ENCODE measurements at regions not wholly inside any gene's neighbourhood (a gene's known extent, or its start where the extent isn't known, plus 50 kb on each side); places are given as distances from the start of the nearest gene placed in this dataset.

- no peak overlapping the region for H2AFZ ChIP-seq (ENCODE audit: low read length)
- ATAC-seq (no peak), DNase-seq (ENCODE audit: low spot score) (no peak), FAIRE-seq (no peak)
- H3K36me3 ChIP-seq (replicated peaks in 1 of 2; ENCODE audit: control insufficient read depth in 1 of 2, insufficient read depth in 2 of 2, low read length in 2 of 2), result no peaks in the 10 kb centered on the region
- H4K20me1 ChIP-seq (ENCODE audit: insufficient read depth, low read length), result no peaks in the 10 kb centered on the region
- H3K27me3 ChIP-seq (ENCODE audit: control insufficient read depth in 1 of 2, insufficient read depth in 2 of 2, low read length in 2 of 2), result no peaks in the 10 kb centered on the region
- in situ Hi-C loops (cut with HindIII; ENCODE audit: extremely low pct_ligation_motif_present, low pct_unique_long_range_greater_than_20kb), result no loop called here
- no peak overlapping the region for H3K4me2 ChIP-seq (ENCODE audit: low read depth, low read length)
- no TSS peak for BruUV-seq (replicated peaks)
- TF ChIP-seq ATRX (CRISPR knock-in tag; IDR thresholded peaks at IDR 0.05; ENCODE audit: borderline replicate concordance) (no peak), ZNF766 (CRISPR knock-in tag; IDR thresholded peaks at IDR 0.05; ENCODE audit: borderline replicate concordance) (no peak), KLF16 (CRISPR knock-in tag; IDR thresholded peaks at IDR 0.05) (no peak), PREB (CRISPR knock-in tag; IDR thresholded peaks at IDR 0.05) (no peak), ZNF383 (CRISPR knock-in tag; IDR thresholded peaks at IDR 0.05; ENCODE audit: borderline replicate concordance) (no peak), BHLHE40 (IDR thresholded peaks at IDR 0.05; ENCODE audit: low read length) (no peak), HOXD1 (CRISPR knock-in tag; IDR thresholded peaks at IDR 0.05) (no peak), EP300 (IDR thresholded peaks at IDR 0.05; ENCODE audit: low read depth in 2 of 2, low read length in 2 of 2) (no peak), EP300 (CRISPR knock-in tag; IDR thresholded peaks at IDR 0.05; ENCODE audit: borderline replicate concordance) (no peak), ZUFSP (CRISPR knock-in tag; IDR thresholded peaks at IDR 0.05; ENCODE audit: borderline replicate concordance) (no peak), CBX1 (IDR thresholded peaks at IDR 0.05; ENCODE audit: low read depth) (no peak)
- intact Hi-C loops (cut with micrococcal nuclease; ENCODE audit: unreplicated experiment), result no loop called here
- no peaks in the 10 kb centered on the region for H3K4me1 ChIP-seq (ENCODE audit: insufficient read depth, low read length)
- H3K27ac ChIP-seq (ENCODE audit: extremely low read length, insufficient read depth, low read length), result no peak overlapping the region
- peaks cover 47% of the 10 kb centered on the region for H3K9me3 ChIP-seq (ENCODE audit: low read length)
- CTCF ChIA-PET (ENCODE audit: low intra/inter-chr PET ratio, low total read pairs), result no interaction called here
- H3K9ac ChIP-seq (ENCODE audit: insufficient read depth, low read depth, low read length), result no peak overlapping the region
- no peak overlapping the region for H3K4me3 ChIP-seq (replicated peaks in 1 of 3; ENCODE audit: insufficient read depth in 1 of 3, low read depth in 2 of 3, low read length in 3 of 3)
- WGBS (ENCODE audit: low lambda C conversion rate), result 19% methylated on average over 3 of the region's 3 CpGs
- H3K79me2 ChIP-seq (ENCODE audit: insufficient read depth, low read length), result no peaks in the 10 kb centered on the region
- POLR2A ChIA-PET, result no interaction called here
Measured at GRCh38 chr15:87741350-87741749, 515.2 kb downstream of the NTRK3 start.

All from HepG2 (cell line).